ENCODE measurements at regions not wholly inside any gene's neighbourhood (a gene's known extent, or its start where the extent isn't known, plus 50 kb on each side); places are given as distances from the start of the nearest gene placed in this dataset.

GRCh38 chr5:60277941-60278340 lies 384.4 kb upstream of the PDE4D start:
- H3K9me1 ChIP-seq (ENCODE audit: insufficient read depth, low read length): no peaks in the 10 kb centered on the region
- H2BK20ac ChIP-seq (ENCODE audit: low read depth, low read length): no peak overlapping the region
- no peaks in the 10 kb centered on the region for H3K27me3 ChIP-seq (ENCODE audit: control insufficient read depth, insufficient read depth, low read length)
- no peak for TF ChIP-seq BHLHE40 (IDR thresholded peaks at IDR 0.05; ENCODE audit: low read depth, low read length)
- no peak for TF ChIP-seq RCOR1 (IDR thresholded peaks at IDR 0.05; ENCODE audit: insufficient replicate concordance, low read length)
- TF ChIP-seq ELK1 (IDR thresholded peaks at IDR 0.05; ENCODE audit: borderline replicate concordance, low read depth, low read length): no peak
- no peak for TF ChIP-seq POLR2A (IDR thresholded peaks at IDR 0.05; ENCODE audit: low read depth, low read length)
- no peak for TF ChIP-seq RAD21 (IDR thresholded peaks at IDR 0.05; ENCODE audit: low read length)
- no peak for TF ChIP-seq USF2 (IDR thresholded peaks at IDR 0.05; ENCODE audit: low read depth, low read length)
- H2AK5ac ChIP-seq (ENCODE audit: low read depth, low read length): no peak overlapping the region
- H4K20me1 ChIP-seq (ENCODE audit: insufficient read depth, low read length): no peaks in the 10 kb centered on the region
- dilution Hi-C loops (cut with HindIII; ENCODE audit: low sequenced_read_pairs, unreplicated experiment) (no loop called here), intact Hi-C loops (cut with micrococcal nuclease) (no loop called here), in situ Hi-C loops (cut with MboI; ENCODE audit: low sequenced_read_pairs) (loop anchor here (25.0 kb wide), 1 partner anchor 466 kb away; no protein-coding TSS in a partner anchor)
- no peak overlapping the region for H3K23ac ChIP-seq (ENCODE audit: low read depth, low read length)
- no peak overlapping the region for H3K4me3 ChIP-seq (ENCODE audit: insufficient read depth, low read depth, low read length)
- no peak overlapping the region for H2AFZ ChIP-seq (replicated peaks; ENCODE audit: low read length, poor library complexity)
- no TSS peak for BruUV-seq (replicated peaks)
- H4K8ac ChIP-seq (ENCODE audit: low read depth in 2 of 2, low read length in 2 of 2): no peak overlapping the region
- no peak overlapping the region for H2BK5ac ChIP-seq (ENCODE audit: low read depth, low read length, poor library complexity, severe bottlenecking)
- H4K5ac ChIP-seq (ENCODE audit: low read depth, low read length): no peak overlapping the region
- H3K9me3 ChIP-seq (ENCODE audit: control insufficient read depth, insufficient read depth, low read length): no peaks in the 10 kb centered on the region
- H3K4me2 ChIP-seq (ENCODE audit: low read depth, low read length): no peak overlapping the region
- H3K56ac ChIP-seq (ENCODE audit: extremely low read depth, insufficient read depth, low read length): no peak overlapping the region
- no peak overlapping the region for H3K14ac ChIP-seq (replicated peaks; ENCODE audit: low read depth, low read length)
- no peaks in the 10 kb centered on the region for H3K4me1 ChIP-seq (ENCODE audit: control insufficient read depth, insufficient read depth, low read length)
- H3K27ac ChIP-seq (ENCODE audit: insufficient read depth, low read length): no peak overlapping the region
- ChIA-PET POLR2A (ENCODE audit: unreplicated experiment) (no interaction called here), CTCF (interaction anchor here (1.2 kb wide), 1 partner anchor 9 kb away, joined by 4 read pairs; no protein-coding TSS in a partner anchor)
- no peak overlapping the region for H3K18ac ChIP-seq (ENCODE audit: low read depth, low read length)
- H3K4ac ChIP-seq (ENCODE audit: low read depth, low read length): no peak overlapping the region
- ATAC-seq (ENCODE audit: low read depth): no peak
- H2BK120ac ChIP-seq (ENCODE audit: low read depth, low read length): no peak overlapping the region
- no peak overlapping the region for H2BK15ac ChIP-seq (ENCODE audit: low read depth, low read length)
- DNase-seq: no peak
- H3K36me3 ChIP-seq (ENCODE audit: control insufficient read depth, insufficient read depth, low read length): no peaks in the 10 kb centered on the region
- H4K91ac ChIP-seq (ENCODE audit: insufficient read depth, low read depth, low read length): no peak overlapping the region
- H3K79me1 ChIP-seq (ENCODE audit: low read depth in 1 of 2, low read length in 2 of 2): no peaks in the 10 kb centered on the region
- H3K9ac ChIP-seq (ENCODE audit: low read depth, low read length): no peak overlapping the region
- no peak overlapping the region for H2AK9ac ChIP-seq (replicated peaks; ENCODE audit: low read depth, low read length, poor library complexity)
